Spinal cord (tissue), 9 donors: ENCODE measurements at regions not wholly inside any gene's neighbourhood (a gene's known extent, or its start where the extent isn't known, plus 50 kb on each side); places are given as distances from the start of the nearest gene placed in this dataset.

Experiments used
- DNase-seq, 6 donors: peaks; one replicate each; pipeline versions ENCODE4 v3.0.0 to v3.0.0-alpha.2; 2013 to 2015; ENCODE audit warnings: low spot score in 6 of 6, low read depth in 4 of 6
- H3K27ac ChIP-seq: one replicate; pipeline ENCODE4 v1.5.1; 2013; ENCODE audit warnings: low read depth, low read length, control low read depth
- H3K27me3 ChIP-seq: one replicate; pipeline ENCODE4 v1.6.1; 2013; ENCODE audit warnings: low read length; ENCODE audit not compliant: control insufficient read depth, insufficient read depth
- H3K36me3 ChIP-seq: one replicate; pipeline ENCODE4 v1.6.1; 2013; ENCODE audit warnings: low read length; ENCODE audit not compliant: control insufficient read depth, insufficient read depth
- H3K4me1 ChIP-seq: one replicate; pipeline ENCODE4 v1.6.1; 2013; ENCODE audit warnings: low read length; ENCODE audit not compliant: control insufficient read depth, insufficient read depth
- H3K4me3 ChIP-seq: one replicate; pipeline ENCODE4 v1.5.1; 2013; ENCODE audit warnings: low read depth, low read length, control low read depth
- H3K9me3 ChIP-seq: one replicate; pipeline ENCODE4 v1.6.1; 2013; ENCODE audit warnings: low read length; ENCODE audit not compliant: control insufficient read depth, insufficient read depth
- whole genome bisulfite sequencing: methylation state at CpG from one replicate; pipeline ENCODE4 v1.1.5; 2013; ENCODE audit warnings: missing lambda C conversion rate; ENCODE audit not compliant: insufficient coverage; 5-methylcytosine and 5-hydroxymethylcytosine counted together
- donor health status: healthy.

- no CpG with 5 or more reads among the region's 3 CpGs for WGBS
Measured at GRCh38 chr12:73065913-73066312, 793.7 kb downstream of the TRHDE start.

GRCh38 chr12:73067616-73068015, 795.4 kb downstream of the TRHDE start:
- H3K4me3 ChIP-seq, result no peak overlapping the region
- no peak overlapping the region for H3K27ac ChIP-seq
- H3K27me3 ChIP-seq, result no peaks in the 10 kb centered on the region
- H3K36me3 ChIP-seq, result no peaks in the 10 kb centered on the region
- 90% methylated on average over 5 of the region's 5 CpGs for WGBS
- no peaks in the 10 kb centered on the region for H3K4me1 ChIP-seq
- H3K9me3 ChIP-seq, result no peaks in the 10 kb centered on the region
- no peak for DNase-seq

More at GRCh38 chr12:73065913-73066312, 793.7 kb downstream of the TRHDE start:
- Histone ChIP-seq H3K36me3 (no peaks in the 10 kb centered on the region), H3K27ac (no peak overlapping the region), H3K9me3 (no peaks in the 10 kb centered on the region), H3K4me3 (no peak overlapping the region), H3K4me1 (no peaks in the 10 kb centered on the region), H3K27me3 (no peaks in the 10 kb centered on the region)
- no peak for DNase-seq

- DNase-seq, result no peak
- no peaks in the 10 kb centered on the region for H3K27me3 ChIP-seq
- WGBS, result 95% methylated on average over 4 of the region's 4 CpGs
- no peaks in the 10 kb centered on the region for H3K36me3 ChIP-seq
- H3K27ac ChIP-seq, result no peak overlapping the region
- no peaks in the 10 kb centered on the region for H3K4me1 ChIP-seq
- no peak overlapping the region for H3K4me3 ChIP-seq
- H3K9me3 ChIP-seq, result peaks cover 4% of the 10 kb centered on the region
Measured at GRCh38 chr12:73072214-73072613, 800.0 kb downstream of the TRHDE start.

- Histone ChIP-seq H3K4me1 (no peaks in the 10 kb centered on the region), H3K27ac (no peak overlapping the region), H3K27me3 (no peaks in the 10 kb centered on the region), H3K36me3 (no peaks in the 10 kb centered on the region), H3K9me3 (peaks cover 4% of the 10 kb centered on the region), H3K4me3 (no peak overlapping the region)
- DNase-seq, result no peak
- 100% methylated on average over 2 of the region's 2 CpGs for WGBS
Measured at GRCh38 chr12:73076760-73077159, 804.6 kb downstream of the TRHDE start.

GRCh38 chr12:73083736-73084135, 811.6 kb downstream of the TRHDE start:
- Histone ChIP-seq H3K27me3 (no peaks in the 10 kb centered on the region), H3K9me3 (no peaks in the 10 kb centered on the region), H3K36me3 (no peaks in the 10 kb centered on the region), H3K4me3 (no peak overlapping the region), H3K27ac (no peak overlapping the region), H3K4me1 (no peaks in the 10 kb centered on the region)
- DNase-seq, result no peak
- WGBS, result no CpG with 5 or more reads among the region's 1 CpG

- no peak overlapping the region for H3K4me3 ChIP-seq
- H3K36me3 ChIP-seq, result no peaks in the 10 kb centered on the region
- whole genome bisulfite sequencing, result 69% methylated on average over 2 of the region's 2 CpGs
- peak in 1 of 6 donors; percentile 45 for DNase-seq
- H3K4me1 ChIP-seq, result no peaks in the 10 kb centered on the region
- no peaks in the 10 kb centered on the region for H3K27me3 ChIP-seq
- no peaks in the 10 kb centered on the region for H3K9me3 ChIP-seq
- no peak overlapping the region for H3K27ac ChIP-seq
Measured at GRCh38 chr12:73106296-73106695, 834.1 kb downstream of the TRHDE start.

GRCh38 chr12:73106896-73107295, 834.7 kb downstream of the TRHDE start:
- H3K27me3 ChIP-seq, result no peaks in the 10 kb centered on the region
- H3K4me3 ChIP-seq, result no peak overlapping the region
- H3K27ac ChIP-seq, result no peak overlapping the region
- H3K36me3 ChIP-seq, result no peaks in the 10 kb centered on the region
- WGBS, result no CpG with 5 or more reads among the region's 1 CpG
- no peaks in the 10 kb centered on the region for H3K9me3 ChIP-seq
- DNase-seq, result no peak
- no peaks in the 10 kb centered on the region for H3K4me1 ChIP-seq

- Histone ChIP-seq H3K36me3 (no peaks in the 10 kb centered on the region), H3K9me3 (no peaks in the 10 kb centered on the region), H3K4me3 (no peak overlapping the region), H3K27me3 (no peaks in the 10 kb centered on the region), H3K27ac (no peak overlapping the region), H3K4me1 (no peaks in the 10 kb centered on the region)
- no peak for DNase-seq
- WGBS, result no CpG with 5 or more reads among the region's 2 CpGs
Measured at GRCh38 chr12:73110816-73111215, 838.6 kb downstream of the TRHDE start.

- no peak overlapping the region for H3K4me3 ChIP-seq
- H3K9me3 ChIP-seq, result no peaks in the 10 kb centered on the region
- WGBS, result no CpG with 5 or more reads among the region's 4 CpGs
- DNase-seq, result no peak
- H3K36me3 ChIP-seq, result no peaks in the 10 kb centered on the region
- H3K27me3 ChIP-seq, result no peaks in the 10 kb centered on the region
- no peak overlapping the region for H3K27ac ChIP-seq
- H3K4me1 ChIP-seq, result no peaks in the 10 kb centered on the region
Measured at GRCh38 chr12:73112035-73112816, 840.1 kb downstream of the TRHDE start.

GRCh38 chr12:73124480-73124879, 852.3 kb downstream of the TRHDE start:
- H3K4me3 ChIP-seq, result no peak overlapping the region
- no peak for DNase-seq
- no peaks in the 10 kb centered on the region for H3K27me3 ChIP-seq
- H3K4me1 ChIP-seq, result no peaks in the 10 kb centered on the region
- no peaks in the 10 kb centered on the region for H3K9me3 ChIP-seq
- WGBS, result 60% methylated on average over 1 of the region's 4 CpGs
- H3K27ac ChIP-seq, result no peak overlapping the region
- H3K36me3 ChIP-seq, result no peaks in the 10 kb centered on the region
